ENCODE measurements at regions not wholly inside any gene's neighbourhood (a gene's known extent, or its start where the extent isn't known, plus 50 kb on each side); places are given as distances from the start of the nearest gene placed in this dataset.

DNA sequence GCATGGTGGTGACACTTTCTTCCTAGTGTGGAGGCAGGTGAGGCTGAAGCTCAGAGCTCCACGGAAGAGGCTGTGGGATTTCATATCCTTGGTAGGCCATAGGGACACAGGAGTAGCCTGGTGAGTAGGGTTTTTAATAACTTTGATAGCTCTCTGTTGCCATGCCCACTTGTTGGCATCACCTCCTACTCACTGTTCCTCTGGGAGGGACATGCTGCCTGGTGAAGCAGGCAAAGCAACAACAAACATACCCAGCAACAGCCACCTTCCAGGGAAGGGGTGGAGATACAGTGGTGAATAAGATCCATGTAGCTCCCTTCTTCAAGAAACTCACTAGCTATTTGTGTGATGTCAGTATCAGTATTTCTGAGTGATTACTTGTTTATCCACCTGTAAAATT is 285.4 kb downstream of the CLIC5 start:
- no peak for TF ChIP-seq BACH2 (CRISPR knock-in tag; IDR thresholded peaks at IDR 0.05; ENCODE audit: borderline replicate concordance)
- TF ChIP-seq SNAI2 (CRISPR knock-in tag; IDR thresholded peaks at IDR 0.05): no peak
- TF ChIP-seq ARNTL (CRISPR knock-in tag; IDR thresholded peaks at IDR 0.05; ENCODE audit: borderline replicate concordance, low read depth): no peak
- TF ChIP-seq ESRRG (CRISPR knock-in tag; IDR thresholded peaks at IDR 0.05): no peak
- TF ChIP-seq, protein P1, sequence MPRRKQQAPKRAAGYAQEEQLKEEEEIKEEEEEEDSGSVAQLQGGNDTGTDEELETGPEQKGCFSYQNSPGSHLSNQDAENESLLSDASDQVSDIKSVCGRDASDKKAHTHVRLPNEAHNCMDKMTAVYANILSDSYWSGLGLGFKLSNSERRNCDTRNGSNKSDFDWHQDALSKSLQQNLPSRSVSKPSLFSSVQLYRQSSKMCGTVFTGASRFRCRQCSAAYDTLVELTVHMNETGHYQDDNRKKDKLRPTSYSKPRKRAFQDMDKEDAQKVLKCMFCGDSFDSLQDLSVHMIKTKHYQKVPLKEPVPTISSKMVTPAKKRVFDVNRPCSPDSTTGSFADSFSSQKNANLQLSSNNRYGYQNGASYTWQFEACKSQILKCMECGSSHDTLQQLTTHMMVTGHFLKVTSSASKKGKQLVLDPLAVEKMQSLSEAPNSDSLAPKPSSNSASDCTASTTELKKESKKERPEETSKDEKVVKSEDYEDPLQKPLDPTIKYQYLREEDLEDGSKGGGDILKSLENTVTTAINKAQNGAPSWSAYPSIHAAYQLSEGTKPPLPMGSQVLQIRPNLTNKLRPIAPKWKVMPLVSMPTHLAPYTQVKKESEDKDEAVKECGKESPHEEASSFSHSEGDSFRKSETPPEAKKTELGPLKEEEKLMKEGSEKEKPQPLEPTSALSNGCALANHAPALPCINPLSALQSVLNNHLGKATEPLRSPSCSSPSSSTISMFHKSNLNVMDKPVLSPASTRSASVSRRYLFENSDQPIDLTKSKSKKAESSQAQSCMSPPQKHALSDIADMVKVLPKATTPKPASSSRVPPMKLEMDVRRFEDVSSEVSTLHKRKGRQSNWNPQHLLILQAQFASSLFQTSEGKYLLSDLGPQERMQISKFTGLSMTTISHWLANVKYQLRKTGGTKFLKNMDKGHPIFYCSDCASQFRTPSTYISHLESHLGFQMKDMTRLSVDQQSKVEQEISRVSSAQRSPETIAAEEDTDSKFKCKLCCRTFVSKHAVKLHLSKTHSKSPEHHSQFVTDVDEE (CRISPR knock-in tag; IDR thresholded peaks at IDR 0.05): no peak
- TF ChIP-seq PPARA (CRISPR knock-in tag; IDR thresholded peaks at IDR 0.05; ENCODE audit: borderline replicate concordance): no peak
- TF ChIP-seq, protein P2, sequence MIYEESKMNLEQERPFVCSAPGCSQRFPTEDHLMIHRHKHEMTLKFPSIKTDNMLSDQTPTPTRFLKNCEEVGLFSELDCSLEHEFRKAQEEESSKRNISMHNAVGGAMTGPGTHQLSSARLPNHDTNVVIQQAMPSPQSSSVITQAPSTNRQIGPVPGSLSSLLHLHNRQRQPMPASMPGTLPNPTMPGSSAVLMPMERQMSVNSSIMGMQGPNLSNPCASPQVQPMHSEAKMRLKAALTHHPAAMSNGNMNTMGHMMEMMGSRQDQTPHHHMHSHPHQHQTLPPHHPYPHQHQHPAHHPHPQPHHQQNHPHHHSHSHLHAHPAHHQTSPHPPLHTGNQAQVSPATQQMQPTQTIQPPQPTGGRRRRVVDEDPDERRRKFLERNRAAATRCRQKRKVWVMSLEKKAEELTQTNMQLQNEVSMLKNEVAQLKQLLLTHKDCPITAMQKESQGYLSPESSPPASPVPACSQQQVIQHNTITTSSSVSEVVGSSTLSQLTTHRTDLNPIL (CRISPR knock-in tag; IDR thresholded peaks at IDR 0.05; ENCODE audit: low read depth): no peak
- TF ChIP-seq, protein P3, sequence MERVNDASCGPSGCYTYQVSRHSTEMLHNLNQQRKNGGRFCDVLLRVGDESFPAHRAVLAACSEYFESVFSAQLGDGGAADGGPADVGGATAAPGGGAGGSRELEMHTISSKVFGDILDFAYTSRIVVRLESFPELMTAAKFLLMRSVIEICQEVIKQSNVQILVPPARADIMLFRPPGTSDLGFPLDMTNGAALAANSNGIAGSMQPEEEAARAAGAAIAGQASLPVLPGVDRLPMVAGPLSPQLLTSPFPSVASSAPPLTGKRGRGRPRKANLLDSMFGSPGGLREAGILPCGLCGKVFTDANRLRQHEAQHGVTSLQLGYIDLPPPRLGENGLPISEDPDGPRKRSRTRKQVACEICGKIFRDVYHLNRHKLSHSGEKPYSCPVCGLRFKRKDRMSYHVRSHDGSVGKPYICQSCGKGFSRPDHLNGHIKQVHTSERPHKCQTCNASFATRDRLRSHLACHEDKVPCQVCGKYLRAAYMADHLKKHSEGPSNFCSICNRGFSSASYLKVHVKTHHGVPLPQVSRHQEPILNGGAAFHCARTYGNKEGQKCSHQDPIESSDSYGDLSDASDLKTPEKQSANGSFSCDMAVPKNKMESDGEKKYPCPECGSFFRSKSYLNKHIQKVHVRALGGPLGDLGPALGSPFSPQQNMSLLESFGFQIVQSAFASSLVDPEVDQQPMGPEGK (CRISPR knock-in tag; IDR thresholded peaks at IDR 0.05; ENCODE audit: borderline replicate concordance): no peak
- no peak for TF ChIP-seq GLIS3 (CRISPR knock-in tag; IDR thresholded peaks at IDR 0.05)
- TF ChIP-seq ZFP3 (CRISPR knock-in tag; IDR thresholded peaks at IDR 0.05): no peak
- no peak for TF ChIP-seq ZC3H10 (CRISPR knock-in tag; IDR thresholded peaks at IDR 0.05)
- TF ChIP-seq ZFP30 (CRISPR knock-in tag; IDR thresholded peaks at IDR 0.05): no peak
- no peak for TF ChIP-seq ZNF565 (CRISPR knock-in tag; conservative IDR thresholded peaks at IDR 0.05; ENCODE audit: low read depth)
- TF ChIP-seq OSR1 (CRISPR knock-in tag; IDR thresholded peaks at IDR 0.05): no peak
- no peak for TF ChIP-seq TOX (CRISPR knock-in tag; IDR thresholded peaks at IDR 0.05; ENCODE audit: borderline replicate concordance)
- no peak for ATAC-seq

DNA sequence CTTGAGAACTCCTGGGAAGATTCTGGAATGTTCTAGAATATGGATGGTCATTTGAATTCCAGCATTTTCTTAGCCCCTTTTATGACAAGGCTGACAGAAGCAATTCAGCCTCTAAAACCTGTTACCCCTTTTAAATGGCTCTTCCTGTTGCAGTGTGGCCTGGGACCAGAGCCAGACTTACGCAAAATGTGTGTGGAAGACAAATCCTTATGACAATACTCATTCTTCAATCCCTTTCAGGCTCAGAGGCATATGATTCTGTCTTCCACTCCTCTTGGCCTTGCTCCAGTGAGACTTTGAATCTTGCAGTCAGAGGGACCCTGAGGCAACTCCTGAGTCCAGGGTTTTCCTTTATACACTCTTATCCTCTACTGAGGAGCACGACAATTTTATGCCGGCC is 287.0 kb downstream of the CLIC5 start:
- TF ChIP-seq, protein P2 (CRISPR knock-in tag; IDR thresholded peaks at IDR 0.05; ENCODE audit: low read depth): no peak
- TF ChIP-seq OSR1 (CRISPR knock-in tag; IDR thresholded peaks at IDR 0.05) (no peak), ISL1 (CRISPR knock-in tag; IDR thresholded peaks at IDR 0.05) (no peak), ZNF8 (CRISPR knock-in tag; IDR thresholded peaks at IDR 0.05) (no peak), ZNF565 (CRISPR knock-in tag; conservative IDR thresholded peaks at IDR 0.05; ENCODE audit: low read depth) (no peak), TCF4 (CRISPR knock-in tag; IDR thresholded peaks at IDR 0.05; ENCODE audit: borderline replicate concordance) (no peak), ZFP3 (CRISPR knock-in tag; IDR thresholded peaks at IDR 0.05) (no peak), PPARA (CRISPR knock-in tag; IDR thresholded peaks at IDR 0.05; ENCODE audit: borderline replicate concordance) (no peak)
- TF ChIP-seq, protein P3 (CRISPR knock-in tag; IDR thresholded peaks at IDR 0.05; ENCODE audit: borderline replicate concordance): no peak
- no peak; the same call in 2 of the 3 replicates for ATAC-seq

DNA sequence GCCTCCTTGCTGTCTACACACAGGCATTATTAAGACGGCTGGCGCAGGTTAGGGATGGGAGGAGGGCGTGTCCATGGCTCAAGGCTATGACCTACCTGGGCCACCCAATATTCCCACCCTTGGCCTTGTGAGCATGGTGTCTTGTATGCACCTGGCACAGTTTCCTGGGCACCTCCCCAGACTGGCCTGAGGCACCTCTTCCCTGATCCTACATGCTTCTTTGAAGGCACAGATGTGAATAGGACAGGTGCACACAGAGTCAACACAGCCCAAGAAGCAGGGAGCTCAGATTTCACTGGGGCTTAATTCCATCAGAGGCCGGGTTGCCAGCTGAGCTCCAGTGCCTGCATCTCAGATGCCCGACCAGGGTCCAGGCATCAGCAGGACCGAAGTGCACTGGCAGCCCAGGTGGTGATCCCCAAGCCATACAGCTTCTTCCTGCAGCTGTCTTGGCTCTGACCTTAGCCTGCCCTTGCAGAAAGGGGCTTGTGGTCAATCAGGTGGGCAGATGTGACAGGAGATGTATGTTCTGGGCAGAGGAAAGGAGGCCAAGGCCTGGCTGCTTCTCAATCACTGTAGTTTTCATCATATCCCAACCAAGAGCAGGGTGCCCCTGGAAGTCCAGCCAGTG is 287.7 kb downstream of the CLIC5 start:
- TF ChIP-seq RARB (CRISPR knock-in tag; IDR thresholded peaks at IDR 0.05) (no peak), TOX (CRISPR knock-in tag; IDR thresholded peaks at IDR 0.05; ENCODE audit: borderline replicate concordance) (no peak), PPARA (CRISPR knock-in tag; IDR thresholded peaks at IDR 0.05; ENCODE audit: borderline replicate concordance) (no peak), ISL1 (CRISPR knock-in tag; IDR thresholded peaks at IDR 0.05) (no peak)
- ATAC-seq: no peak

Data from SK-N-SH treated with all-trans-retinoic acid at 6 μM for 48 hours (cell line).